ENCODE measurements at regions not wholly inside any gene's neighbourhood (a gene's known extent, or its start where the extent isn't known, plus 50 kb on each side); places are given as distances from the start of the nearest gene placed in this dataset.

- no peak for DNase-seq (ENCODE audit: low read depth in 3 of 3)
These were observed 183.4 kb downstream of the KLF13 start for GRCh38 chr15:31510057-31510456.

- peak in 2 of 3 donors; percentile 18 to 20 for DNase-seq (ENCODE audit: low read depth in 3 of 3)
These were observed 185.2 kb downstream of the KLF13 start for GRCh38 chr15:31511707-31512310.

- no peak for DNase-seq (ENCODE audit: low read depth in 3 of 3)
These were observed 186.5 kb downstream of the KLF13 start for GRCh38 chr15:31513178-31513577.

DNA sequence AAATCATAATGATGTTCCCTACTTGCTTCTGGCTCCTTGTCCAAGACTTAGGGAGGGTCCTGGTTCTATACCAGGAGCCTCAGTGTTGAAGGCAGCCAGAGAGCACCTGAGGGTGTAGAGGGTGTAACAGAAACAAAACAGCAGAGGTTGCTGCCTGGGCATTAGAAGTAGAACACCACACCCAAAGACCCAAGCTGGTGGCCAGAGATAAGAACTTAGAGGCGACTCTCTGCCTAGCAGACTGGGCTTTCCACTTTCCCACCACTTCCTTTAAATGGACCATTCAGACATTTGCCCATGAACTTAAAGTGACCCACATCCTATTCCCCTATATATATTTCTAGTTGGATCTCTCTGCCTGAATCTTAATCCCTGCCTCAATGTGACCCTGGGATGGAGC, 189.8 kb downstream of the KLF13 start:
- no peak for DNase-seq (ENCODE audit: low read depth in 3 of 3)

DNA sequence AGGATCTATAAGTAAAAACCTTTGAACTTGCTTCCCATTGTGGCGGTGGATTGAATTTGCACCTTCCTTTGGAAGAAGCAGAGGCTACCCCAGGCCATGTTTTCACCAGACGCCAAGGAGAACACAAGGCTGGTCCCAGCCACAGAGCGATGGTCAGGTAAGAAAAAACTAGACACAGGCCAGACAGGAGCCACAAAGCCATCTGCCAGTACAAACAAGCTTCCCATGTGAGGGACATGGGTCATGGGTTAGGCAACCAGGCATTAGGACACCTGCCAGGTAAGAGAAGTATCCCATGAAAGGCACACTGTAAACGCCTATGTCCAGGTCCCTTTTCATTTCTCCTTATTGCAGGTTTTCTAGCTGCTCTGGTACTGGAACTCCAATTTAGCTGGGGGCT, 190.2 kb downstream of the KLF13 start:
- no peak for DNase-seq (ENCODE audit: low read depth in 3 of 3)

GRCh38 chr15:31517711-31518110, 191.1 kb downstream of the KLF13 start:
- DNase-seq (ENCODE audit: low read depth in 3 of 3): no peak

GRCh38 chr15:31522028-31522427, 195.4 kb downstream of the KLF13 start:
- no peak for DNase-seq (ENCODE audit: low read depth in 3 of 3)

GRCh38 chr15:31523027-31523654, 196.5 kb downstream of the KLF13 start:
- DNase-seq (ENCODE audit: low read depth in 3 of 3): no peak

GRCh38 chr15:31523655-31524049, 197.0 kb downstream of the KLF13 start:
- no peak for DNase-seq (ENCODE audit: low read depth in 3 of 3)

GRCh38 chr15:31525185-31525695, 198.6 kb downstream of the KLF13 start:
- no peak for DNase-seq (ENCODE audit: low read depth in 3 of 3)

DNA sequence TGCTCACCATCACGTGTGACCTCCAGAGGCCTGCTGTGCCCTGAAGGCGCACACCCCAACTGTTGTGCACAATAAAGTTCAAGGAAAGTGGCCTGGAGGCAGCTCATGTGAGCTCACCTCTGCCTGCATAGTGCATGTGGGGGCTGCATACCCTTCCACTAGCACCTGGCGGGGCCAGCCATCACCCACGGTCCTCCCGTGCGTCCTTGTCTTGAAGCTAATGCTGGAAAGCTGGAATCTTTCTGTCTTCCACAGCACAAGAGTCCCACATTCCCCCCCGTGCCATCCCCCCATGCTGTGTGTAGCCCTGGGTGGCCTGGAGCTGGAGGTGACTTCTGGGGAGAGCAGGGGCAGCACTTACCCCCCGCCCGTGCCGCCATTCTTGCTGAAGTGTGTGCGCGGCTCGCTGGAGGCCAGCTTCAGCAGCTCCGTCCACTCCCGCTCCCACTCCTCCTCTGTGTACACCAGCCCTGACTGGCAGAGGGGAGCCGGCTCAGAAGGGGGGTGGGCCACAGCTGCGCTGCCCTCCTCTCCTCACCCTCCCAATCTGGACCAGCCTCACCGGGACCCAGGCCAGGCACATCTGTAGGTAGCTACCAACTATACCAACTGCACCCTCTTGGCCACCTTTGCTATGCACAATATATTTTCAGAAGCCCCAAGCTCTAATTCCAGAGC, 199.5 kb downstream of the KLF13 start:
- DNase-seq (ENCODE audit: low read depth in 3 of 3): no peak

- DNase-seq (ENCODE audit: low read depth in 3 of 3): no peak
These were observed 200.5 kb downstream of the KLF13 start for GRCh38 chr15:31526916-31527690.

- DNase-seq (ENCODE audit: low read depth in 3 of 3): no peak
These were observed 202.2 kb downstream of the KLF13 start for GRCh38 chr15:31528846-31529245.

DNA sequence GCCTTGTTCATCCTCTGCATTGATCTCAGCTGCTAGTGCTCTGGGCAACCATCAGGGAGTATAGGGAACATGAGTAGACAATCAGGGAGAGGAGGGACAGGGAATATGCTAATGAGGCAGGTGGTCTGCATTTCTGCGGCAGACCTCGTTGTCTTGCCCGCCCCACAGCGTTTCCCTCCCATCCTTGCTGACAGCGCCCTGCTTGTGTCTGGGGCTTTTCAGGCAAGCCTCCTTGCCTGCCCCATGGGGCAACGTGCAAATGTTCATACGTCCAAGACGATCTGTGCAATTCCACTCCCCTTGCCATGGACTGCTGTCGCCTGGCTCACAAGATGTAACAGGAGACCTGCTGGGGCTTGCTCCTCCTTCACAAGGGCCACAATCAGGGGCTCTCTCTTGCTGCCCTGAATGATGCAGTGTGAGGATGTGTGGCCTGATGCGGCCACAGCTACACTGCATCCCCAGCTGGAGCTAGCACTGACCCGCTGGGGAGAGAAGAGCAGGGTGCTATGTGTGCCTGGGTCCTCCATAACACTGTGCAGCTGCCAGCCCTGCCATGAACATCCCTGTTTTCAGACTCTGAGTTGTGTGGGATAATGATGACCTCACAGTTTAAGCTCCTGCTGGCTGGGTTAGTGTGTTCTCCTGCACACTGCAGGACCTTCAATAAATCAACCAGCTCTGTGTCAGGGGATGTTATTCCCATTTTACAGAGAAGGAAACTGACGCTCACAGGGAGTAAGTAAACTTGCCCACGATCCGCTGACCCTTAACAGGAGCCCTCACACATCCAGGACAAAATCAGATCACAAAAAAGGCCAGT, 211.3 kb downstream of the KLF13 start:
- no peak for DNase-seq (ENCODE audit: low read depth in 3 of 3)

DNA sequence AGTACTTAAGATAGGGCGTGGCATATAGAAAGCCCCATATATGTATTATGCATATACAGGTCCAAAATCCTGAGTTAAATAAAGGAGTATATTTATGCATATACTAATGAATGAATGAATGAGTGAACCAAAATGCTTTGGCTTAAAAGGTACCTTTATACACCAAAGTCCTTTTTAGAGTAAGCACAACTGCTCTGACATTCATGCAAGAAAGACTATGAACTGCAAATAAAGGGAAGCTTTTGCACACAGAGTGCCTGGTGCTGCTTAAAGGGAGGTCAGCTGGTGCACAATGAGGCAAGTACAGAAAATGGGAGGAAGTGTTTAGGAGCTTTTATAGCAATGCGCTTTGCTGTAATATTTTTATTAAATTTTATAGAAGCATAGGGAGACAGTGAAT, 214.0 kb downstream of the KLF13 start:
- no peak for DNase-seq (ENCODE audit: low read depth in 3 of 3)

- DNase-seq (ENCODE audit: low read depth in 3 of 3): no peak
These were observed 217.7 kb downstream of the KLF13 start for GRCh38 chr15:31544361-31544760.

- no peak for DNase-seq (ENCODE audit: low read depth in 3 of 3)
These were observed 218.6 kb downstream of the KLF13 start for GRCh38 chr15:31545257-31545656.

DNA sequence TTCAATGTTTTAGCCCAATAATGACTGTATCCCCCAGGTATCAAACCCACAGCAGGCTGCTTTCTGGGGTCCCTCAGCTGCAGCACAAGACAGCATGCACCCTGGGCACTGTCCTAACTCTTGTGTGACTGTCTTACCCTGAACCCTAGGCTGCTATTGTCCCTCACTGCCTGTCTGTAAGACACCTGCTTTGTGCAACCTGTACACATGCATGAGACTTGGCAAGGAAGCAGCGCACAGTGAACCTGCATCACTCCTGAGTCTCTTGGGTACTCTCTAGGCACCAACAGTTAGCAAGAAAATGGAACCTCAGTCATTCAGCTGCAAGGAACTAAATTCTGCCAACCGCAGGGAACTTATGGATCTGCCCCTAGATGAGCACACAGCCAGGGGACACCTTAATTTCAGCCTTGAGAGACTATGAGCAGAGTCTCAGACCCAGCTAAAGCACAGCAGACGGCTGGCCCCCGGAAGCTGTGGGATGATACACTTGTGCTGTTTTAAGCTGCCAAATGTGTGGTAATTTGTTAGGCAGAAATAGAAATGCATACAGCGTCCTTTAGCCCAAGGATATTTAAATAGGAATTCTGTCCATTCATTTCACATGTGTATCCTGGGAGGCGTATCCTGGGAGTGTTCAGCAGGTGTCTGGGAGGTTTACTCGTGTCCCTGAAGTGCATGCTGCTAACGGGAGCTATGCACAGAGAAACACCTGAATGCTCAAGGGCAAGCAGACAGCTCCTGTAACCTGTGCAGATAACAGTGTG, 223.8 kb downstream of the KLF13 start:
- DNase-seq (ENCODE audit: low read depth in 3 of 3): no peak

DNA sequence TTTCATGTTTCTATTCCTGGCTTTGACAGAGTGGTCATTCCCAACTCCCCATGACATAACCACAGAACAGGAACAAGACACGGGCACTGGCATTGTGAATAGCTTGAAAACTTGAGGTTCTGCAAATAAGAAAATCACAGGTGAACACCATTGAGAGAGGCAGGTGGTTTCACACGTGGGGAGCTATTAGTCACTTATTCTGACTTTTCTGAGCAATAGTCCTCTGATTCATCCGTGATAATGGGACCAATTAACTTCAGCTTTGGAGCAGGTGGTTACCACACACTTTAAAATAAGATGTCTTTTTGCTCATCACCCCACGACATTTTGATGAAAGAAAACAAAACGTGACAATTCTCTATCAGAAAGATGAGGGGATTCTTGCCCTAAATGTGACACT, 224.7 kb downstream of the KLF13 start:
- DNase-seq (ENCODE audit: low read depth in 3 of 3): no peak

GRCh38 chr15:31552482-31553099, 226.0 kb downstream of the KLF13 start:
- no peak for DNase-seq (ENCODE audit: low read depth in 3 of 3)
